GM19372 (cell line): ENCODE measurements at regions not wholly inside any gene's neighbourhood (a gene's known extent, or its start where the extent isn't known, plus 50 kb on each side); places are given as distances from the start of the nearest gene placed in this dataset.
A peak's percentile ranks its signal among the peaks of the same experiment; 100 is the strongest.

Experiments
- ATAC-seq: cut with Tn5 transposase; IDR thresholded peaks from one replicate; pipeline ENCODE4 v1.9.1; 2021; ENCODE audit warnings: mild to moderate bottlenecking, low read depth, moderate library complexity; ENCODE audit not compliant: unreplicated experiment

- ATAC-seq: no peak
Measured at GRCh38 chr6:6834356-6835222, 246.1 kb downstream of the LY86 start.

GRCh38 chr6:6835223-6835503 lies 246.6 kb downstream of the LY86 start:
- no peak for ATAC-seq

- no peak for ATAC-seq
Measured at GRCh38 chr6:6836609-6837406, 248.3 kb downstream of the LY86 start.

- ATAC-seq: no peak
Measured at GRCh38 chr6:6837541-6838080, 249.1 kb downstream of the LY86 start.

- ATAC-seq: peak; percentile 89
Measured at GRCh38 chr6:6840831-6841291, 252.3 kb downstream of the LY86 start.

GRCh38 chr6:6841571-6841970 lies 253.1 kb downstream of the LY86 start:
- no peak for ATAC-seq

GRCh38 chr6:6842291-6842690 lies 253.8 kb downstream of the LY86 start:
- ATAC-seq: no peak

GRCh38 chr6:6843057-6843627 lies 254.6 kb downstream of the LY86 start:
- no peak for ATAC-seq

- no peak for ATAC-seq
Measured at GRCh38 chr6:6843777-6844176, 255.3 kb downstream of the LY86 start.

GRCh38 chr6:6844530-6844929 lies 256.0 kb downstream of the LY86 start:
- ATAC-seq: no peak

GRCh38 chr6:6845603-6846002 lies 257.1 kb downstream of the LY86 start:
- ATAC-seq: no peak

- ATAC-seq: no peak
Measured at GRCh38 chr6:6847591-6847990, 259.1 kb downstream of the LY86 start.

GRCh38 chr6:6851059-6851948 lies 256.5 kb upstream of the RREB1 start:
- no peak for ATAC-seq

- no peak for ATAC-seq
Measured at GRCh38 chr6:6851949-6852261, 255.9 kb upstream of the RREB1 start.

- ATAC-seq: peak; percentile 71
Measured at GRCh38 chr6:6856538-6857523, 250.9 kb upstream of the RREB1 start.

- no peak for ATAC-seq
Measured at GRCh38 chr6:6857528-6857927, 250.2 kb upstream of the RREB1 start.

- ATAC-seq: no peak
Measured at GRCh38 chr6:6858533-6858982, 249.2 kb upstream of the RREB1 start.

- no peak for ATAC-seq
Measured at GRCh38 chr6:6859105-6859504, 248.7 kb upstream of the RREB1 start.

- ATAC-seq: no peak
Measured at GRCh38 chr6:6859722-6860121, 248.0 kb upstream of the RREB1 start.
